ENCODE measurements at regions not wholly inside any gene's neighbourhood (a gene's known extent, or its start where the extent isn't known, plus 50 kb on each side); places are given as distances from the start of the nearest gene placed in this dataset.

DNA sequence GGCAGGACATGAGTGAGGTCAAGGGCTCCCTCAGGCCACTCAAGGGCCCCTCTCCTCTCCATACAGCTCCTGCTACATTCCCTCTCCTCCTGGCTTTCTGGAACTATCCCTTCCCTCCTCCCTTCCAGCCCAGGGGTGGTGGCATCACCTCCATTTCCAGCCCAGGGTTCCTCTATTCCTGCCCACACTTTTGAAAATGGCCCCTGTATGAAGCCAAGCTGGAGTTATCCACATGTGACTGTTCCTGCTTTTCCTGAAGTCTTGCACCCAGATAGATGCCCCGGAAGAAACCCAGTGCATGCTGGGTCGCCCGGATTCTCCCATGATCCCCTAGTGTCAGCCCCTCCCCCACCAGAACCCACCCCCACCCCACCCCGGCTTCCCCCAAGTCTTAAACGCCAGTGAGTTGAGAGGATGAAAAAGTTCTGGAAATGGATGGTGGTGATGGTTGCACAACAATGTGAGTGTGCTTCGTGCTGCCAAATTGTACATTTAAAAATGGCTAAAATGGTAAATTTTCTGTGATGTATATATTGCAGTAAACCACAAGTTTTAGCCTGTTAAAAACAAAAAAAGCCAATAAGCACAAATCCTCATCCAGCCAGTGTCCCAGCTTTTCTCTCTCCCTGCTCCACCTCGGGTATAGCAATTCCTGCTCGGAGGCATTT lies 136.9 kb downstream of the SCARB1 start:
- TF ChIP-seq, protein P1, sequence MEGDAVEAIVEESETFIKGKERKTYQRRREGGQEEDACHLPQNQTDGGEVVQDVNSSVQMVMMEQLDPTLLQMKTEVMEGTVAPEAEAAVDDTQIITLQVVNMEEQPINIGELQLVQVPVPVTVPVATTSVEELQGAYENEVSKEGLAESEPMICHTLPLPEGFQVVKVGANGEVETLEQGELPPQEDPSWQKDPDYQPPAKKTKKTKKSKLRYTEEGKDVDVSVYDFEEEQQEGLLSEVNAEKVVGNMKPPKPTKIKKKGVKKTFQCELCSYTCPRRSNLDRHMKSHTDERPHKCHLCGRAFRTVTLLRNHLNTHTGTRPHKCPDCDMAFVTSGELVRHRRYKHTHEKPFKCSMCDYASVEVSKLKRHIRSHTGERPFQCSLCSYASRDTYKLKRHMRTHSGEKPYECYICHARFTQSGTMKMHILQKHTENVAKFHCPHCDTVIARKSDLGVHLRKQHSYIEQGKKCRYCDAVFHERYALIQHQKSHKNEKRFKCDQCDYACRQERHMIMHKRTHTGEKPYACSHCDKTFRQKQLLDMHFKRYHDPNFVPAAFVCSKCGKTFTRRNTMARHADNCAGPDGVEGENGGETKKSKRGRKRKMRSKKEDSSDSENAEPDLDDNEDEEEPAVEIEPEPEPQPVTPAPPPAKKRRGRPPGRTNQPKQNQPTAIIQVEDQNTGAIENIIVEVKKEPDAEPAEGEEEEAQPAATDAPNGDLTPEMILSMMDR (IDR thresholded peaks at IDR 0.05; ENCODE audit: insufficient read depth, low read length) = no peak
- TF ChIP-seq SPI1 (IDR thresholded peaks at IDR 0.05; ENCODE audit: borderline replicate concordance, low read depth) = no peak
- TF ChIP-seq, protein P2, sequence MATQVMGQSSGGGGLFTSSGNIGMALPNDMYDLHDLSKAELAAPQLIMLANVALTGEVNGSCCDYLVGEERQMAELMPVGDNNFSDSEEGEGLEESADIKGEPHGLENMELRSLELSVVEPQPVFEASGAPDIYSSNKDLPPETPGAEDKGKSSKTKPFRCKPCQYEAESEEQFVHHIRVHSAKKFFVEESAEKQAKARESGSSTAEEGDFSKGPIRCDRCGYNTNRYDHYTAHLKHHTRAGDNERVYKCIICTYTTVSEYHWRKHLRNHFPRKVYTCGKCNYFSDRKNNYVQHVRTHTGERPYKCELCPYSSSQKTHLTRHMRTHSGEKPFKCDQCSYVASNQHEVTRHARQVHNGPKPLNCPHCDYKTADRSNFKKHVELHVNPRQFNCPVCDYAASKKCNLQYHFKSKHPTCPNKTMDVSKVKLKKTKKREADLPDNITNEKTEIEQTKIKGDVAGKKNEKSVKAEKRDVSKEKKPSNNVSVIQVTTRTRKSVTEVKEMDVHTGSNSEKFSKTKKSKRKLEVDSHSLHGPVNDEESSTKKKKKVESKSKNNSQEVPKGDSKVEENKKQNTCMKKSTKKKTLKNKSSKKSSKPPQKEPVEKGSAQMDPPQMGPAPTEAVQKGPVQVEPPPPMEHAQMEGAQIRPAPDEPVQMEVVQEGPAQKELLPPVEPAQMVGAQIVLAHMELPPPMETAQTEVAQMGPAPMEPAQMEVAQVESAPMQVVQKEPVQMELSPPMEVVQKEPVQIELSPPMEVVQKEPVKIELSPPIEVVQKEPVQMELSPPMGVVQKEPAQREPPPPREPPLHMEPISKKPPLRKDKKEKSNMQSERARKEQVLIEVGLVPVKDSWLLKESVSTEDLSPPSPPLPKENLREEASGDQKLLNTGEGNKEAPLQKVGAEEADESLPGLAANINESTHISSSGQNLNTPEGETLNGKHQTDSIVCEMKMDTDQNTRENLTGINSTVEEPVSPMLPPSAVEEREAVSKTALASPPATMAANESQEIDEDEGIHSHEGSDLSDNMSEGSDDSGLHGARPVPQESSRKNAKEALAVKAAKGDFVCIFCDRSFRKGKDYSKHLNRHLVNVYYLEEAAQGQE (IDR thresholded peaks at IDR 0.05; ENCODE audit: insufficient replicate concordance, low read depth) = no peak
- no peak for TF ChIP-seq POLR2AphosphoS5 (IDR thresholded peaks at IDR 0.05; ENCODE audit: low read depth)
- TF ChIP-seq GABPA (IDR thresholded peaks at IDR 0.05; ENCODE audit: low read depth) = no peak
